GM06990 (cell line): ENCODE measurements at regions not wholly inside any gene's neighbourhood (a gene's known extent, or its start where the extent isn't known, plus 50 kb on each side); places are given as distances from the start of the nearest gene placed in this dataset.
"Not testable (repeated sequence)": the region's sequence is repeated elsewhere in the genome, so short reads cannot be mapped to it uniquely, and the experiment has no call there.

Experiments
- DNase-seq: peaks from one replicate; pipeline ENCODE4 v3.0.0-alpha.2; 2011; ENCODE audit not compliant: insufficient read length; ENCODE audit errors: extremely low read depth
- H3K27me3 ChIP-seq: replicated peaks from 2 replicates; pipeline ENCODE4 v1.6.0; 2011; ENCODE audit warnings: low read length; ENCODE audit not compliant: control insufficient read depth, insufficient read depth
- H3K36me3 ChIP-seq: 2 replicates; pipeline ENCODE4 v1.5.1; 2011; ENCODE audit warnings: low read length; ENCODE audit not compliant: control insufficient read depth, insufficient read depth
- H3K4me3 ChIP-seq: replicated peaks from 2 replicates; pipeline ENCODE4 v1.5.1; 2011; ENCODE audit warnings: low read depth, mild to moderate bottlenecking, control low read depth, low read length
- TF ChIP-seq, protein P1 (sequence below): IDR thresholded peaks from 2 replicates; pipeline ENCODE4 v1.5.1; 2011; ENCODE audit warnings: low read length, control low read depth, mild to moderate bottlenecking, inconsistent platforms; ENCODE audit not compliant: insufficient read depth, poor library complexity, severe bottlenecking

- DNase-seq: no peak
- H3K36me3 ChIP-seq: no peaks in the 10 kb centered on the region
- no peaks in the 10 kb centered on the region for H3K27me3 ChIP-seq
- TF ChIP-seq, protein P1, sequence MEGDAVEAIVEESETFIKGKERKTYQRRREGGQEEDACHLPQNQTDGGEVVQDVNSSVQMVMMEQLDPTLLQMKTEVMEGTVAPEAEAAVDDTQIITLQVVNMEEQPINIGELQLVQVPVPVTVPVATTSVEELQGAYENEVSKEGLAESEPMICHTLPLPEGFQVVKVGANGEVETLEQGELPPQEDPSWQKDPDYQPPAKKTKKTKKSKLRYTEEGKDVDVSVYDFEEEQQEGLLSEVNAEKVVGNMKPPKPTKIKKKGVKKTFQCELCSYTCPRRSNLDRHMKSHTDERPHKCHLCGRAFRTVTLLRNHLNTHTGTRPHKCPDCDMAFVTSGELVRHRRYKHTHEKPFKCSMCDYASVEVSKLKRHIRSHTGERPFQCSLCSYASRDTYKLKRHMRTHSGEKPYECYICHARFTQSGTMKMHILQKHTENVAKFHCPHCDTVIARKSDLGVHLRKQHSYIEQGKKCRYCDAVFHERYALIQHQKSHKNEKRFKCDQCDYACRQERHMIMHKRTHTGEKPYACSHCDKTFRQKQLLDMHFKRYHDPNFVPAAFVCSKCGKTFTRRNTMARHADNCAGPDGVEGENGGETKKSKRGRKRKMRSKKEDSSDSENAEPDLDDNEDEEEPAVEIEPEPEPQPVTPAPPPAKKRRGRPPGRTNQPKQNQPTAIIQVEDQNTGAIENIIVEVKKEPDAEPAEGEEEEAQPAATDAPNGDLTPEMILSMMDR: no peak
- no peak overlapping the region for H3K4me3 ChIP-seq
These were observed 212.5 kb upstream of the EEF2KMT start for GRCh38 chr16:5309946-5310611.

GRCh38 chr16:5305023-5305422 is 207.4 kb upstream of the EEF2KMT start:
- no peak for DNase-seq
- Histone ChIP-seq H3K4me3 (no peak overlapping the region), H3K27me3 (no peaks in the 10 kb centered on the region), H3K36me3 (no peaks in the 10 kb centered on the region)
- TF ChIP-seq, protein P1: no peak

- no peak for DNase-seq
- TF ChIP-seq, protein P1: no peak
- H3K27me3 ChIP-seq: no peaks in the 10 kb centered on the region
These were observed 204.9 kb upstream of the EEF2KMT start for GRCh38 chr16:5302372-5303114.

DNA sequence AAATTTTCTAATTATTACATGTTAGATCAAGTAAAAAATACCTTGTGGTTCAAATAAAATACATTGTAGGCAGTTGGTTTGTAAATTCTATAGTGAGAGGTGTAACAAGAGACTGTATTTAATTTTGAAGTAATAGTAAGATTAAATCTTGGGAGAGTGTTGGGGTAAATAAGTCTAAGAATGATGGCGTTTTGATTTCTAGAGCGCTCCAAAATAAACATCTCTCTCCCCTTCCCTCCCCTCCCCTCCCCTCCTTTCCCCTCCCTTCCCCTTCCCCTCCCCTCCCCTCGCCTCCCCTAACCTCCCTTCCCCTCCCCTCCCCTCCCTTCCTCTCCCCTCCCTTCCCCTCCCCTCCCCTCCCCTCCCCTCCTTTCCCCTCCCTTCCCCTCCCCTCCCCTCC is 200.6 kb upstream of the EEF2KMT start:
- no peak overlapping the region for H3K4me3 ChIP-seq
- no peaks in the 10 kb centered on the region for H3K27me3 ChIP-seq
- TF ChIP-seq, protein P1: no peak
- DNase-seq: no peak
- no peaks in the 10 kb centered on the region for H3K36me3 ChIP-seq

More at GRCh38 chr16:5302372-5303114, 204.9 kb upstream of the EEF2KMT start:
- Histone ChIP-seq H3K4me3 (no peak overlapping the region), H3K36me3 (no peaks in the 10 kb centered on the region)

DNA sequence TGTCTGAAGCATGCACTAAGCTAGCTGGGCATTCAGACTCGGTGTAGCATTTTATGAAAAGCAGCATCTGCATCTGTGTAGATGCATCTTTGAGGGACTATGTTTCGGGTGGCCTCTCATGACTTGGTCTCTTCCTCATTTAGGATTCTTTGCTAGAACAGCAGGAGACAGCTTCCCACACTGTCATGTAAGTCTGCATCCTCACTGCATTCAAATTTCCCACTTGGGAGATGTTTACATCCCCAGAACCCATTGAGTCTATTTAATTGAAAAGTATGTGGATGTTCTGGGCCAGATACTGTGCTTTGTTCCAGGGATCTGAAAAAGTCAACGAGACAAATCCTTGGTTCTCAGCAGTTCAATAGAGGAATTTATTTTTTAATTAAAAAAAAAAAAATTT is 198.6 kb upstream of the EEF2KMT start:
- no peak for DNase-seq
- no peaks in the 10 kb centered on the region for H3K36me3 ChIP-seq
- TF ChIP-seq, protein P1: no peak
- H3K27me3 ChIP-seq: no peaks in the 10 kb centered on the region
- H3K4me3 ChIP-seq: no peak overlapping the region

GRCh38 chr16:5295304-5295703 is 197.7 kb upstream of the EEF2KMT start:
- not testable (repeated sequence) for DNase-seq, H3K4me3 ChIP-seq, H3K27me3 ChIP-seq

GRCh38 chr16:5282152-5282551 is 184.6 kb upstream of the EEF2KMT start:
- DNase-seq, H3K27me3 ChIP-seq, H3K36me3 ChIP-seq, H3K4me3 ChIP-seq: not testable (repeated sequence)

More at GRCh38 chr16:5295304-5295703, 197.7 kb upstream of the EEF2KMT start:
- H3K36me3 ChIP-seq: not testable (repeated sequence)
